GM12875 (cell line): ENCODE measurements at regions not wholly inside any gene's neighbourhood (a gene's known extent, or its start where the extent isn't known, plus 50 kb on each side); places are given as distances from the start of the nearest gene placed in this dataset.
"Not testable (repeated sequence)": the region's sequence is repeated elsewhere in the genome, so short reads cannot be mapped to it uniquely, and the experiment has no call there.

ENCODE experiments used
- H3K4me3 ChIP-seq: one replicate; pipeline ENCODE4 v1.5.1; 2011; ENCODE audit warnings: low read depth, low read length, control low read depth
- TF ChIP-seq, protein P1 (sequence below): IDR thresholded peaks from 2 replicates; pipeline ENCODE4 v1.5.1; 2011; ENCODE audit warnings: low read depth, mild to moderate bottlenecking, control low read depth, inconsistent platforms, low read length, moderate library complexity, borderline replicate concordance; ENCODE audit not compliant: insufficient read depth

DNA sequence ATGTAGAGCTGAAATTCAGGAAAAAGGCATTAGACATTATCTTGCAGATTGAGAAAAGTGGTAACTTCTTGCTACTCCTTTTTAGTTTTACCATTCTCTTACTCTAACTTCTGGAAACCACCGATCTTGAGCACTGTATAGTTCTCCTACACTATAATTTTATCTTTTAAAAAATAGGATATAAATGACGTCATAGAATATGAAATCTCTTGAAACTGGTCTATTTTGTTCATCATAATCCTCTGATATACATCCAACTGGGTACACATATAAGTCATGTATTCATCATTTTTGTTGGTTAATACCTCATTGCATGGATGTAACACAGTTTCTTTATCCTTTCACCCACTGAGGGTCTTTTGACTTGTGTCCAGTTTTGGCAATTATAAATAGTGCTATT, 629.9 kb upstream of the PRR20A start:
- H3K4me3 ChIP-seq, result no peak overlapping the region
- TF ChIP-seq, protein P1, sequence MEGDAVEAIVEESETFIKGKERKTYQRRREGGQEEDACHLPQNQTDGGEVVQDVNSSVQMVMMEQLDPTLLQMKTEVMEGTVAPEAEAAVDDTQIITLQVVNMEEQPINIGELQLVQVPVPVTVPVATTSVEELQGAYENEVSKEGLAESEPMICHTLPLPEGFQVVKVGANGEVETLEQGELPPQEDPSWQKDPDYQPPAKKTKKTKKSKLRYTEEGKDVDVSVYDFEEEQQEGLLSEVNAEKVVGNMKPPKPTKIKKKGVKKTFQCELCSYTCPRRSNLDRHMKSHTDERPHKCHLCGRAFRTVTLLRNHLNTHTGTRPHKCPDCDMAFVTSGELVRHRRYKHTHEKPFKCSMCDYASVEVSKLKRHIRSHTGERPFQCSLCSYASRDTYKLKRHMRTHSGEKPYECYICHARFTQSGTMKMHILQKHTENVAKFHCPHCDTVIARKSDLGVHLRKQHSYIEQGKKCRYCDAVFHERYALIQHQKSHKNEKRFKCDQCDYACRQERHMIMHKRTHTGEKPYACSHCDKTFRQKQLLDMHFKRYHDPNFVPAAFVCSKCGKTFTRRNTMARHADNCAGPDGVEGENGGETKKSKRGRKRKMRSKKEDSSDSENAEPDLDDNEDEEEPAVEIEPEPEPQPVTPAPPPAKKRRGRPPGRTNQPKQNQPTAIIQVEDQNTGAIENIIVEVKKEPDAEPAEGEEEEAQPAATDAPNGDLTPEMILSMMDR, result no peak

DNA sequence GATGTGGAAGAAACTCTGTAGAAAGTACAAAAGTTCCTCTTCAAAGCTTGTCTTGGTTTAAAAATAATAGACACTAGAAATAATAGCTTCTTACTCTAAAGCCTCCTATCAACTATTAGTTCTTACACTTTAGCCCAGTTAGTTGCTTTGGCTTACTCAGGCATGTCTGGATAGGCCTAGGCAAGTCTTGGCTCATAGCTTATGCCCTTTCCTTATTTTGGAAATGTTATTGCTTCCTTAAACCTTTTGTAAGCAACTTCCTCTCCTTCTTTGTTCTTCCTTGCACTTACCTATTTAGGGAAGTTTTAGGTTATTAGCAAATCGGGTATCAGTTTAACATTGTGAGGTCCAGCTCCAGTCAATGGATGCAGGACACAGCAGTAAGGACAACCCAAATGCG, 628.4 kb upstream of the PRR20A start:
- H3K4me3 ChIP-seq, result not testable (repeated sequence)

DNA sequence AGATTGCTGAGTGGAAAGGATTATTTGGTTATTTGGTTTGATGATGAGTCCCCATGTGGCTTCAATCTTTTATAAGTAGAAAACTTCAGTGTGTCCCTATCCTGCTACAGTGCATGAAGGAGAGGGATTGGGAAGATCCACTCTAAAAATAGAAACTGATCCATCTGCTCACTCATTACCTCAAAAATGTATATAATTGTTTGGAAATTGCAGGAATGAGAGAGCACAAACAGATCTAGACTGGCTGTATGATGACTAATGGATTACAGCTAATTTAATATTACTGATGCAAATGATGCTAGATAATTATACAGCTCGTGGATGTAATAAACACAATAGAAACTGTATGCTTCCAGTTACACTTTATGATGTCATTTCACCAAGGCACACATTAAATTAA, 625.3 kb upstream of the PRR20A start:
- no peak overlapping the region for H3K4me3 ChIP-seq
- TF ChIP-seq, protein P1, result no peak

DNA sequence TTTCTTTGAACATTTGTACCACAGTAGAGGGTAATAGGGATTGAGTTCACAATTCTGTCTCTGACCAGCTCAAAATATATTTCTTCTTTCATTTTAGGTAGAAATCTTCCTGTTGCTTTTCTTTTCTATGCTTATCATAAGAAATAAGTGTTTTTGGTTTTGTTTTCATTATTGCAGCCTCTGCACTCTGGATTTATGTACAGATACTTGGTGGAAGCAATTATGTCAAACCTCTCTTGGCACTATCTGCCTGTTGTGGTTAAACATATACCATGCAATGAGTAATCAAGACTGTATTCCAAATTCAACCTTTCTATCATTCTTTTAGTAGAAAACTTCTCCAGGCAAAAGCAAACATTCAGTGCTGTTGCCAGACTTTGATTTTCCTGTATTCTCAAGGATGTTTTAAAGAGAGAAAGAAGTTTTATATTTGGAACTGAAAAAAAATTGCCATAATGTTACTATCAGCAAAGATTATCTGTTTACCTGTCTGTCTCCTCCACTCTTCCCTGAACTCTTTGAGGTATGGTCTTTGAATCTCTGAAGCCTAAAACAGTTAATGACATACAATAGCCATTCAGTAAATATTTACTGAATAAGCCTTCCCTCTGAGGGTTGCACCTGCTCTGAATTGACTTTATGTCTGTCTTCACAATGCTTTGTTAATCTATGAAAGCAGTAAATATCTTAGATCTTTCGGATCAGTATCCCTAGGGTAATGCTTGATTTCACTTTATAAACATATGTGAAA, 612.5 kb upstream of the PRR20A start:
- TF ChIP-seq, protein P1, result no peak
- no peak overlapping the region for H3K4me3 ChIP-seq

GRCh38 chr13:56530096-56530495, 610.6 kb upstream of the PRR20A start:
- TF ChIP-seq, protein P1, result no peak
- no peak overlapping the region for H3K4me3 ChIP-seq

GRCh38 chr13:56547921-56548320, 592.8 kb upstream of the PRR20A start:
- not testable (repeated sequence) for H3K4me3 ChIP-seq

DNA sequence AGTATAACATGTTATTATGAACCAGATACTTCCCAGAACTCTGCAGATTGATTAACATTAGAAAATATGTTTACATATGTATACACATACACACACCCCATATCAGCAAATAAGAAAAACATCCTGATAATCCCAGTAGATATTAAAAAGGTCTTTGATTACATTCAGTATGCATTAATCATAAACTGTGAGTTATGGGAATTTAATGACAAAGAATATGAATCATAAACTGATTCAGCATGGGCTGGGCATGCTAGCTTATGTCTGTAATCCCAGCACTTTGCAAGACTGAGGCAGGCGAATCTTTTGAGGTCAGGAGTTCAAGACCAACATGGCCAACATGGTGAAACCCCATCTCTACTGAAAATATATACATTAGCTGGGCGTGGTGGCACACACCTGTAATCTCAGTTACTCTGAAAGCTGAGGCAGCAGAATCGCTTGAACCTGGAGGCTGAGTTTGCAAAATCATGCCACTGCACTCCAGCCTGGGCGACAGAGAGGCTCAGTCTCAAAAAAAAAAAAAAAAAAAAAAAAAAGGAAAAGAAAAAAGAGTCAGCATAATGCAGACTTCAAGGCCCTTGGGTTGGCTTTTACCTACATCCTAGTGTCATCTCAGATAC, 581.9 kb upstream of the PRR20A start:
- H3K4me3 ChIP-seq, result no peak overlapping the region
- TF ChIP-seq, protein P1, result no peak

GRCh38 chr13:56561327-56561726, 579.4 kb upstream of the PRR20A start:
- H3K4me3 ChIP-seq, result no peak overlapping the region
- TF ChIP-seq, protein P1, result no peak
